Transverse colon (tissue), 4 donors: ENCODE measurements at regions not wholly inside any gene's neighbourhood (a gene's known extent, or its start where the extent isn't known, plus 50 kb on each side); places are given as distances from the start of the nearest gene placed in this dataset.

Experiments
- DNase-seq: peaks from one replicate; pipeline ENCODE4 v3.0.0-alpha.2; 2019
- H3K27ac ChIP-seq, 4 donors: fragments of 200-600 bp; sonication (generic); 2 replicates each; pipeline ENCODE4 v1.5.1; 2016 to 2018; ENCODE audit warnings: inconsistent platforms in 4 of 4
- H3K27me3 ChIP-seq: fragments of 200-600 bp; sonication (generic); 2 replicates; pipeline ENCODE4 v1.5.1; 2017; ENCODE audit warnings: inconsistent platforms
- H3K36me3 ChIP-seq, 4 donors: fragments of 200-600 bp; sonication (generic); 2 replicates each; pipeline ENCODE4 v1.5.1; 2017 to 2019; ENCODE audit warnings: inconsistent platforms in 4 of 4
- H3K4me1 ChIP-seq, 4 donors: fragments of 200-600 bp; sonication (generic); 2 replicates each; pipeline ENCODE4 v1.5.1; 2017 to 2020; ENCODE audit warnings: inconsistent platforms in 4 of 4
- H3K4me3 ChIP-seq, 4 donors: fragments of 200-600 bp; sonication (generic); 1 replicate in 1 of 4; 2 replicates in 3 of 4; pipeline versions ENCODE4 v1.5.1 to v1.6.1; 2017 to 2019; ENCODE audit warnings: inconsistent platforms in 4 of 4
- H3K9me3 ChIP-seq, 2 donors: fragments of 200-600 bp; sonication (generic); 2 replicates each; pipeline ENCODE4 v1.5.1; 2017 to 2019; ENCODE audit warnings: inconsistent platforms in 2 of 2
- CTCF ChIP-seq, 5 experiments: fragments of 200-600 bp in 3 of 5; fragments of 450-650 bp in 2 of 5; sonication (generic) in 3 of 5; IDR thresholded peaks; 1 replicate in 2 of 5; 2 replicates in 3 of 5; pipeline ENCODE4 v1.5.1; 2016 to 2017; ENCODE audit warnings: antibody characterized with exemption in 5 of 5, inconsistent platforms in 3 of 5, mild to moderate bottlenecking in 2 of 5, moderate library complexity in 1 of 5
- EP300 ChIP-seq: sonication (generic); formaldehyde crosslinking; IDR thresholded peaks from one replicate; pipeline ENCODE4 v1.6.1; 2017; ENCODE audit warnings: antibody characterized with exemption, low read depth
- POLR2A ChIP-seq: fragments of 450-650 bp; IDR thresholded peaks from one replicate; pipeline ENCODE4 v1.6.1; 2016; ENCODE audit warnings: antibody characterized with exemption, mild to moderate bottlenecking, moderate library complexity
- POLR2AphosphoS5 ChIP-seq, 3 donors: sonication (generic); formaldehyde crosslinking; IDR thresholded peaks; one replicate each; pipeline ENCODE4 v1.6.1; 2016; ENCODE audit warnings: antibody characterized with exemption in 3 of 3
- WGBS, 2 donors: methylation state at CpG; one replicate each; pipeline ENCODE4 v1.1.5; 2018; ENCODE audit warnings: low coverage in 1 of 2; 5-methylcytosine and 5-hydroxymethylcytosine counted together
- in situ Hi-C, 4 donors: fragments of 200-750 bp; cut with MboI; loops; one replicate each; pipeline versions ENCODE4 v1.15.0 to v1.15.1; 2017; ENCODE audit warnings: low sequenced_read_pairs in 3 of 4, low pct_ligation_motif_present in 1 of 4, low pct_unique_long_range_greater_than_20kb in 1 of 4
- intact Hi-C: fragments of 100-400 bp; cut with DNase I; formaldehyde crosslinking; loops from one replicate; pipeline ENCODE4 v1.15.1; 2023; ENCODE audit warnings: low total_unique reads

- Histone ChIP-seq H3K27me3 (no peaks in the 10 kb centered on the region), H3K36me3 (no peaks in the 10 kb centered on the region), H3K27ac (no peak overlapping the region), H3K4me1 (no peaks in the 10 kb centered on the region), H3K9me3 (no peaks in the 10 kb centered on the region), H3K4me3 (no peak overlapping the region)
- WGBS, 2 donors, result 20 to 58% methylated on average over 1 to 6 of the region's 6 CpGs
- TF ChIP-seq CTCF (IDR thresholded peaks at IDR 0.05) (no peak), POLR2A (no peak), POLR2AphosphoS5 (IDR thresholded peaks at IDR 0.05) (no peak), EP300 (no peak)
- no peak for DNase-seq
- intact Hi-C loops, result no loop called here
- in situ Hi-C loops, result no loop called here
Measured at GRCh38 chrX:4930426-4930825, 1217.0 kb upstream of the PRKX start.

DNA sequence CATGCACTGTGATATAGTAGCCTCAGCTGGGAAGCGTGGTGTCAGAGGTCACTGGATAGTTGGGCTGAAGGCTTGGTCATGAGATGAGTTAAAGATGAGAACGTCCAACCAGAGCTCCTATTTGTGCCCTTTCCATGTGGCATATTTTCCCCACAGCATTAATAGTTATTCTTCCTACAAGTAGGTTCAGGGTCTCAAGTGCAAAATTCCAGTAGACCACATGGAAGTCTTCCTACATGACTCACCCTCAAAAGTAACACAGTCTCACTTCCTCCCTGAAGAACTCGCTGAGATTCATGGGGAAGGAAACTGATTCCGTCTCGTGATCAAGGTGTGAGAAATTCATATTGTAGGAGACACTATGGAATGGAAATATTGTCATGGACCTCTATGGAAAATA is 1212.5 kb upstream of the PRKX start:
- in situ Hi-C loops (no loop called here), intact Hi-C loops (no loop called here)
- Histone ChIP-seq H3K27me3 (no peaks in the 10 kb centered on the region), H3K36me3 (no peaks in the 10 kb centered on the region), H3K4me1 (no peaks in the 10 kb centered on the region), H3K27ac (no peak overlapping the region), H3K9me3 (no peaks in the 10 kb centered on the region), H3K4me3 (no peak overlapping the region)
- DNase-seq, result no peak
- WGBS, 2 donors, result 71 to 77% methylated on average over 3 to 5 of the region's 5 CpGs
- no peak for TF ChIP-seq CTCF (IDR thresholded peaks at IDR 0.05)
- no peak for TF ChIP-seq POLR2AphosphoS5 (IDR thresholded peaks at IDR 0.05)
- TF ChIP-seq POLR2A, result no peak
- no peak for TF ChIP-seq EP300

- H3K36me3 ChIP-seq, result no peaks in the 10 kb centered on the region
- H3K4me3 ChIP-seq, result no peak overlapping the region
- in situ Hi-C loops, result no loop called here
- H3K27me3 ChIP-seq, result no peaks in the 10 kb centered on the region
- H3K4me1 ChIP-seq, result no peaks in the 10 kb centered on the region
- no peak overlapping the region for H3K27ac ChIP-seq
- TF ChIP-seq EP300 (no peak), CTCF (IDR thresholded peaks at IDR 0.05) (no peak), POLR2A (no peak), POLR2AphosphoS5 (IDR thresholded peaks at IDR 0.05) (no peak)
- WGBS, 2 donors, result 52 to 58% methylated on average over 2 to 5 of the region's 5 CpGs
- no peak for DNase-seq
- intact Hi-C loops, result no loop called here
- H3K9me3 ChIP-seq, result no peaks in the 10 kb centered on the region
Measured at GRCh38 chrX:4909348-4909747, 1195.9 kb upstream of the PRKX start.

DNA sequence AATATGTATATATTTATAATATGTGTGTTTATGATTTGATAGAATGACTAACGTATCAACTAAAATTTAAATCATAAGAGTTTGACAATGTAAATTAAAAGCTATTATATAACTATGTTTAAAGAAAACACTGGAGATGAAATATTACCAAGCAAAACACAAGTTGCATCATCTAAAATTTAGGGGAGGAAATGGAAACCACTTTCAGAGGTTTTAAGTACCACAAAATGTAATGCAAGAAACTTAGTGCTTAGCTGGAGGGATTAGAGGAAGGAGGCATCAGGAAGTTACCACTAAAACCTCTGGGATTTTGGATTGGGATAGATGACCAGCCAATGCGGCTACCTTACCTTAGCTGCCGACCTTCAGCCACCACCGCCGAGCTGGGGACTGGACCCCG is 1192.1 kb upstream of the PRKX start:
- TF ChIP-seq EP300, result no peak
- in situ Hi-C loops, result no loop called here
- no peak overlapping the region for H3K4me3 ChIP-seq
- H3K9me3 ChIP-seq, result no peaks in the 10 kb centered on the region
- 70 to 82% methylated on average over 1 to 6 of the region's 6 CpGs for WGBS, 2 donors
- DNase-seq, result no peak
- intact Hi-C loops, result no loop called here
- no peaks in the 10 kb centered on the region for H3K27me3 ChIP-seq
- H3K36me3 ChIP-seq, result no peaks in the 10 kb centered on the region
- H3K27ac ChIP-seq, result no peak overlapping the region
- no peaks in the 10 kb centered on the region for H3K4me1 ChIP-seq

DNA sequence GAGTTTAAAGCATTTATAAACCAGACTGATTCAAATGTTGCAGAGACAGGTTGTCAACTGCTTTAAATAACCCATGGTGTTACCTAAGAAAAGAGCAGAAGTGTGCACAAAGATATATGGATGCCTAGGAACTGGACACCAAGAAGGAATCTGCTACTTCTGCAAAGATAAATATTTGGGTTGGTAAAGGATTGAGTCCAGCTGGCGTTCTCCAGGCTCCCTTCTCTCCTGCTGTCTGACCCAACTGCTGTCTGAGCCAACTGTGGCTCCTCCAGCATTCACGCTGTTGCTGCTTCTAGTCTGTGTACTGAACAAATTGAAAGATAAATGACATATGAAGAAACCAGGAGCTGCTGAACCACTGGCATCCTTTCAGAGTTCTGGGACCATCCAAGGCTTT is 1167.8 kb upstream of the PRKX start:
- 39% methylated on average over 2 of the region's 2 CpGs; no CpG with 5 or more reads in 1 of the 2 donors for WGBS, 2 donors
- TF ChIP-seq POLR2A (no peak), EP300 (no peak), POLR2AphosphoS5 (IDR thresholded peaks at IDR 0.05) (no peak), CTCF (IDR thresholded peaks at IDR 0.05) (no peak)

More for the DNA sequence above, 1167.8 kb upstream of the PRKX start:
- Histone ChIP-seq H3K9me3 (no peaks in the 10 kb centered on the region), H3K36me3 (no peaks in the 10 kb centered on the region), H3K4me3 (no peak overlapping the region), H3K27me3 (no peaks in the 10 kb centered on the region), H3K27ac (no peak overlapping the region), H3K4me1 (no peaks in the 10 kb centered on the region)
- intact Hi-C loops (no loop called here), in situ Hi-C loops (no loop called here)
- DNase-seq, result no peak
